Fibroblast of skin of abdomen (primary cell): ENCODE measurements at regions not wholly inside any gene's neighbourhood (a gene's known extent, or its start where the extent isn't known, plus 50 kb on each side); places are given as distances from the start of the nearest gene placed in this dataset.
"Not testable (repeated sequence)": the region's sequence is repeated elsewhere in the genome, so short reads cannot be mapped to it uniquely, and the experiment has no call there.

Experiments
- DNase-seq: peaks from one replicate; pipeline ENCODE4 v3.0.0-alpha.2; 2013

DNA sequence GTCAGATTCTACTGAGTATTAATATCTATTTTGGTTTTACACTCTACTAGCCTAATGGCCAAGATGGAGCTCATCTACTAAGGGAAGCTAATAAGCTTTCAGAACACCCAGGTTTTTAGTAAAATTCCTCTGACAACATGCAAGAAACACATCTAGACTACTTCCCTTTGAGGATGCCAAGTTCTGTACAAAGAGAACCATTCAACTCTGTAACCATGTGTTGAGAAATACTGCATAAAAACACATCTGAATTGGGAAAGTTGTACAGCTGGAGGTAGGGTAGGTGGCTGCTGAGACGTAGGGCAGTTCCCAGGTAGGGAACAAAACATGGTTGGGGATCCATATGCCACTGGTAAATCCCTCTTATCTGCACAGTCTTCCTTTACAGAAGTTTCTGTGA, 66.2 kb downstream of the SC5D start:
- no peak for DNase-seq

DNA sequence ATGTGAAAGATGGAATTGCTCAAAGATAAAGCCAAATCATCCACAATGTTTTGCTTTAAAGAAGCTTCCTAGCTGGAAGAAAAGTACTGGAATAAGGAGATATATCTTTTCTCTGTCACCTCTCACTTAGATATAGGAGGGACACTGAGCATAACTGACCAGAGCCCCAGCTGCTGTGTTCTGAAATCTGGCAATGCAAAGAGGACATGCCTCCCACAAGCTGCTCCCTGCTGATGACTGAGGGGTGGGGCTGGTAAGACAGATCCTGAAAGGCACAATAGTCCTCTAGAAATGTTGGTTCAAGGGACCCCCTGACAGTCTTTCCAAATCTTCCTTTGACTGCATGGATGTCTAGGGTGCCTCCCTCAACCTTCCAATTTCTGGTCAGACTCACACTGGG, 67.0 kb downstream of the SC5D start:
- DNase-seq: no peak

DNA sequence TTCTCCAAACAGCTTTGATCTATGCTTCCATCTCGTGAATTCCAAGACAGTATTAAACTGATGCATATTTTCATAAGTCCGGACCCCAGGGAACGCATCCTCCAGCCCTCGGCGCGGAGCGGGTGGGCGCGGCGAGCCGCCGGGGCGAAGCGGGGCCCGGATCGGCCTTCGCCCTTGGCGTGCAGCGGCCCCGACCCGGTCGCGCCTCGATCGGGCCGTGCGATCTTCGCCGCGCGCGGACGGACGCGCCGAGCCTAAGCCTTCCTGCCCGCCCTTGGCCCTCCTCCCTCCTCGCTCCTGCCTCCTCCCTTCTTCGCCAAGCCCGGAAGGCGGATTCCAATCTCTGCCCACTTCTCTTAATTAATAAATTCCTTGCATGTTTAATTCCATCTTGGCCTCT, 70.4 kb downstream of the SC5D start:
- DNase-seq: not testable (repeated sequence)

DNA sequence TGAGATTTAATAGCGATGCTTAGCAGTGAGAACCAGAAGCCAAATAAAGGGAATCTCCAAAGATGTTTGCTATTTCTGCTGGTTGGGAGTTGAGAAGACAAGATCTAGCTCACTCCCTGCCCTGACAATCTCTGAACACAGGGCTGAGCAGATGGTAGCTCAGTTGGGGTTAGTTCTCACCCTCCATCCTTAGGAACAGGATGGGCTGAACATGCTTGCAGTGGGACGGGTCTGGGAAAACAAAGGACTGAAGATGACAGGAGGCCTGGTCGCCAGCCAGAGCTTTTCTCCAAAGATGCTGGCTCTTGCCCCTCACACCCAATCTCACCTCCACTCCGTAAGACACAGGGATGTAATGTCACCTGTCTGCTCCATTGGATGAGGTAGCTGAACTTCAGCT, 72.7 kb downstream of the SC5D start:
- no peak for DNase-seq

DNA sequence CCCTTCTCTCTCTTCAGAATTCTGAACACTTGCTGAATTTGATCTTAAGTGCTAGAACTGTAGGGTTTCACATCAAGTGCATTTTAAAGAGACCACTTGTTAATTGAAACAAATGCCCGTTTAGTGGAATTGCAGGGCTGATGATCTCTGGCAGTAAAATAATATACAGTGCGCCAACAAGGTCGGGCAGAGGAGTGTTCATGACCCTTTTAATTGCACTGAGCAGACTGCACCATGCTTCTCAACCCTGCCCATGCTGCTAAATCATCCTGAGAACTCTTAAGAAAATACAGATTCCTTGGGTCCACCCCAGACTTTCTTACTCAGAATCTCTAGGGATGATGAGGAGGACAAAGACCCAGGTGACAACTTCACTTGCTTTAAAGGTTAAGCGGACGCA, 73.5 kb downstream of the SC5D start:
- no peak for DNase-seq

DNA sequence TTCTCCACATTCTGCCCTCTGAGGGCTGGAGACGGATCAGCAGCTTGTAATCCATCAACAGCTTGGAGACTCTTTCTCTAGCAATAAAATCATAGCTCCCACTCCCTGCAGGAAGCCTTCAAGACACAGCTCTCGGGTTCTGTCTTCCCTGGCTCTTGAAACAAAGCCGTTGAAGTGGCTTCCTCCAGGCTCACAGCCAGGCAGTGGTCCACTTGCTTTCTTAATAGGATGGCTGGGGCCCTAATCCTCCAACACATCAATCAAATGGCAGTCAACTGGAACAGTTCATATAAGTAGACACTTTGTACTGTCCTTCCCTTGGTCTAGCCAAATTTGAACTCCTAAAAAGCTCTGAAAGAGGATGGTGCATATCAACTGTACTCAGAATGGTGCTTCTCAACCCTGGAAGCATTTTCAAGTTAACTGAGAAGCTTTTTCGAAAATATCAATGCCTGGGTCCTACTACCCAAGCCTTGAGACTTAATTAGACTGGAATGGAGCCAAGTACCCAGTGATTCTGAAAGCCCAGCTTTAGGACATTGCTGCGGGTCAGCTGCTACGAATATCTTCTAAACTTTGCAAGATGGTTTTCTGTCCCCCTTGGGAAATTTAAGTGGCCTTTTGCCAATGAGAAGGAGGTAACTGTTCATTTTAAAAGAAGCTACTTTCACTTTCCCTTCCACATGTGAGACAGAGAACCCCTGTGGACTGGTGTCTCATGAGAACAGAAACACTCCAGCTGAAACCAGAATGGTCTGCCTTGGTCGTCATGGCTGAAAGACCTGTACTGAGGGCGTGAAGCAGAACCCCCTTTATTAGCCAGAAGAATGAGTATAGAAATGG, 74.7 kb downstream of the SC5D start:
- peak; percentile 22 for DNase-seq

DNA sequence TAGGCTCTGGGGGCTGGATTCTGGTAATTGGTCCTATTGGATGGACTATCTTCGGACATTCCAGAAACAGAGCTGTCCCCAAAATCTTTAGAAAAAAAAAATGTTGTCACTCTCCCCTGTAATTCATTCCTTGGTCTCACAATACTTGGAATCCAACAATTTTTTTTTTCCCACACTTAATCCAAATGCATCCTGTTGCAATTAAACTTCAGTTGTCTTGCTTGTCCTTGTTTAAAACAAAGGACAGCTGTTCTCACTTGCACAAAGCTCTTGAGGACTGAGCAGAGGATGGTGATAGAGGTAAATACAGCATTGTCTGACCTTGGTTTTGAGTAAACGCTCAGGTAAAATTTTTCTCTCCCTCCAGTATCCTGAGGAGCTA, 75.3 kb downstream of the SC5D start:
- DNase-seq: no peak

DNA sequence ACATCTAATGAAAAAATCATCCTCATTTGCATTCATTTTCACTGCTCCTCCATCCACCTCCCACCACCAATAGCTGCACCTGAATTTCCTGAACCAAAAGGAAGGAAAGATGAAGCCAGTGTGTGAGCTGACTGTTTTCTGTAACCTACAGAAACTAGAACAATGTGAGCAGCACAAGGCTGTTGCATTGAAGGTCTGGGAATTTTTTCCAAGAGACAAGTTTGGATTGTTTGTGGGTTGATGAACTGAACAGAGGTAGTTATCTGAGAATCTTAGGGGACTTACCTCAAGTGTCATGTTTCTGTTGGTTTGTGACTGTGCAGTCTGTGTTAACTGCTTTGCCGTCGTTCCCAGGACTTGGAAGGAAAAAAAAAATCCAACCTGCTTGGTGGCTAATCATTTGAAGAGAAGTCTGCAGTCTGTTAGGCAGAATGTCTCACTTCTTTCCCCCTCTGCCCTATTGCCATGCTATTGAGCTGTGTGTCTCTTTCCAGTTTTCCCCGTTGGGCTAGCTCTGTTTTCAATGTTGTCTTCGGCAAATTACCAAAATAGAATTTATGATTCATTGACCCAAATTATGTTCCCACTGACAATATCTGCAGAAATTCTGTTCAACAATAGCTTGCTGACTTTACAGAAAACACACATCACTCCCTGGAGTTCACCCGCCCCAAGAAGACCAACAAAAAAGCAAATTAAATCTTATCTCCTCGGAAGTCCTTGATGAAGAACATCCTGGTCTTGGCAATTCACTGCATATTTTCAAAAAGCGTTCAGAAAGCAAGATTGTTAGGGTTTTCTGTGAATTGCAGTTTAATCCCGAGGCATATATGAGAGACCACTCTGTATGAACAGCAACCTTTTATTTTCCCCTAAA, 76.0 kb downstream of the SC5D start:
- DNase-seq: no peak

DNA sequence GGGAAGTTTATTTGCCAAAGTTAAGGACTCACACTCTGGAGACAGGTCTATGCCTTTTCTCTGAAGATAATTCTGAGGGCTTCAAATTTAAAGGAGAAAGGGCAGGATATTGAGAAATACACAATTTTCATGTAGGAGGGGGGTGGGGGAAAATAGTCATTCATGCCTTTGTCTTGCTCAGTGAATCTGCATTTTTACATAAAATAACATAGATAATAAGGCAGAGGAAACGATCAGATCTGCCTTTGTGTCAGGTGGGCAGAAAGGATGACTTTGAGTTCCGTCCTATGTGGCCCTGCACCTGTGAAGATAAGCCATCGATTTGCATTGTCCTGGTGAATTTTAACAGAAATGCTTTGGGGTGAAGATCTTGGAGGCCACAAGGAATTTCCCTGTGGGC, 76.8 kb downstream of the SC5D start:
- no peak for DNase-seq

DNA sequence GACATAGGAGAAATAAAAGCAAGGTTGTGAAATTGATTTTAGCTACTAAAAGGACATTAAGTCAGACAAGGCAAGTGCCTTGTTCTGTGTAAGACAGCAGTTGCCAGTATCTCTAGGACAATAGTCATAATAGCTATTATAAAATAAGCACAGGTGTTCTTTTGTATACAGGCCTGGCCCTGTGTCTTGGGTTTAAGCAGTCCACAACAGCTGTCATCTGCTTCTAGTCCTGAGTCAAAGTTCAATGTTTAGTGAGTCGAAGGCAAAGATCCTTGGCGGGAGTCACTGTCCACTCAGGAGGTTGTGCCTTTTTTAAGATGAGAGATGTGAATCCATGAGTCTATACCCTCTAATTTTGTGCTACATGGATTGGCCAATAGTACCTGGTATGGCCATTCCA, 79.5 kb downstream of the SC5D start:
- no peak for DNase-seq

DNA sequence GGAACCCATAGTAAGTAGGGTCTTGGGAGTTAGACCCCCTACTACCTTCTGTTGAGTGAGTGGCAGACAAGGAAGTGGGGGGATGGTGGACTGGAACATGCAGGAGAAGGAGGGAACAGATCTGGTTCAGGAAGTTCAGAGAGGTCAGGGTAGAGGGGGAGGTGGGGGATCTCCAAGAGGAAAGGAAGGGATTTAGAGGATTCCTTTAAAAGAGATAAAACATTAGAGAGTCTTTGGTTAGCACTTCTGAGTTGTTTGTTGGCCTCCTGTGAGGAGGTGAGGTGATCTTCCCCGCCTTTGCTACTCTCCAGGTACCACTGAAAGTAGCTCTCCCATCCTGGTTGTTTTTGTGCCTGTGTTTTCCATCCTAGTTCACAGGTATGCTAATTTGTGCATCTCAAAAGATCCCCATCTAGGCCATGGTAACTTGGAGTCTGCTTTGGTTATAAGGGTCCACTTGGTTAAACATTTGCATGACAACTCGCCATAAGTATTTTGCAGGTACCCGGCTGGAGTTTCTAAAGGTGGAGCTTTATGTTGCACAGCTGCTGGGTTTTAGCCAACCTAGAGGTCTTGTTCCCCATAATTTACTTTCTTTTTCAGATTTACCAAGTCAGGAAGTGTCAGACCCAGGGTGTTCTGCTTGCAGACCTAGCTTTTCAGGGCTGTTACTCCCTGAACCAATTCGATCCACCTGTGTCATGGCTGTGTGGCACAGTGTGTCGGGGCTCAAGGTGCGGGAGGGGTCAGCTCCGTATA, 79.3 kb upstream of the SORL1 start:
- DNase-seq: no peak

DNA sequence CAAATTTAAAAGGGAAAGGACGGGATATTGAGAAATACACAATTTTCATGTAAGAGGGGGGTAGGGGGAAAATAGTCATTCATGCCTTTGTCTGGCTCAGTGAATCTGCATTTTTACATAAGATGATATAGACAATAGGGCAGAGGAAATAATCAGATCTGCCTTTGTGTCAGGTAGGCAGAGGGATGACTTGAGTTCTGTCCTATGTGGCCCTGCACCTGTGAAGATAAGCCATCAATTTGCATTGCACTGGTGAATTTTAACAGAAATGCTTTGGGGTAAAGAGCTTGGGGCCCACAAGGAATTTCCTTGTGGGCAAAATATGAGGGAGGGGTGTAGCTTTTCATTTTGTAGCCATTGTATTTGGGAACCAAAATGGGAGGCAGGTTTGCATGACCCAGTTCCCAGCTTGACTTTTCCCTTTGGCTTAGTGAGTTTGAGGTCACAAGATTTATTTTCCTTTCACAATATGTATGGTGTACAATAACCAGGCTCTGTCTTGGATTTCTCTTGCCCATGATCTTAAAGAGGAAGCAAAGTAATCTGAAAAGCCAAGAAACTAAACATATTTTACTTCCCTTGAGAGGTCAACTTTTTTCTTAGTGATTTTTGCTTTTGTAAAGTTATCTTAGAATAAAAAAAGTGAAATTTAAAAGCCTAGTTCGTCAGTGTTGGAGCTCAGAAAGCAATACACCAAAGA, 77.7 kb upstream of the SORL1 start:
- DNase-seq: no peak

DNA sequence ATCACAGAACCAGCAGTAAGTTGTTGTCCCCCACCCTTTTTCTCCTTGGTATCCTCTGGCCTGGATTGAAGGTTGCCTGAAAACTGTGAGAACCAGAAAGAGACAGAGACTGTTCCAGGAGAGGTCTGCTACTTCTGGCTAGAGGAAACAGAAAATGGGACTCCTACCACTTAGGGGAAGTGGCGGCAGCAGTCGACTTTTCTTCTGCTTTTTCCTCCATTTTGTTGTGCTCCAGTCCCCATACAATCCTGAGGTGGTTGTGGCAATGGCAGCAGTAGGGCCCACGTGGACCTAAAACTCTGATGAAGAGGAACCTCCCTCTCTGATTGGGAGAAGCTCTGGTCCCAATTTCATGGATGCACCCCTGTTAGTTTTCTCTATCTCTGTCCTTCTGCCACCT, 76.0 kb upstream of the SORL1 start:
- DNase-seq: no peak

DNA sequence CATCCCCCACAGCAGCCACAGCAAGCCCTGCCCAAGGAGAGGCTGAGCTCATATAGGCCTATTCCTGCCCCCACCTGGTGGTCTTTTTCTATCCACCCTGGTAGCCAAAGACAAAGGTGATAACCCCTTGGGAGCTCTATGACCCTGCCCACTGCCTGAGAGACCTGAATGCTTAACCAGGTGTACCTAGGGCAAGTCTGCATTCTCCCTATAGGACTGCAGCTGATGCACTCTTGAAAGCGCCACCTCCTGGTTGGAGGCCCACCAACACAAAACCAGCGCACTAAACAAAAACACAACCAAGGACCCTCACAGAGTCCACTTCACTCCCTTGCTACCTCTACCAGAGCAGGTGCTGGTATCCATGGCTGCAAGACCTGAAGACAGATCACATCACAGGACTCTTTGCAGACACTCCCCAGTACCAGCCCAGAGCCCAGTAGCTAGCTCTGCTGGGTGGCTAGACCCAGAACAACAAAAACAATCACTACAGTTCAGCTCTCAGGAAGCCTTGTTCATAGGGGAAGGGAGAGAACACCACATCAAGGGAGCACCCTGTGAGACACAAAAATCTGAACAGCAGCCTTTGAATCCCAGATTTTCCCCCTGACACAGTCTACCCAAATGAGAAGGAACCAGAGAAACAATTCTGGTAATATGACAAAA, 72.8 kb upstream of the SORL1 start:
- not testable (repeated sequence) for DNase-seq

DNA sequence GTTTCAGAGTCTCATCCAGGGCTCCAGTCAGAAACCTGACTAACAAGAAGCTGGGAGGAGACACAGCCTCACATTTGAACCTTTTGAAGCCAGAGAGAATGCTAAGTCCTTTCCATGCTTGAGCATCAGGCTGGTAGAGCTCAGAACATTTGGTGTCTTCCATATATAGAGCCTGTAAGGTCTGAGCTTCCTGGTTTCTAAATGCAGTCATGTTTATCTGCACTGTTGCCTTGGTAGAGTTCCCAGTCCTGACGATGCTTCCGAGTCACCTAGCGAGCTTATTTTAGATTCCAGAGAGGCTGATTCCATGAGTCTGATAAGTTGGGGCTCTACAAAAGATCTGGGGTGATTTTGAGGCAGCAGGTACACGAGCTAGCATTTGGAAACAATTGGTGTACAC, 68.4 kb upstream of the SORL1 start:
- DNase-seq: no peak

DNA sequence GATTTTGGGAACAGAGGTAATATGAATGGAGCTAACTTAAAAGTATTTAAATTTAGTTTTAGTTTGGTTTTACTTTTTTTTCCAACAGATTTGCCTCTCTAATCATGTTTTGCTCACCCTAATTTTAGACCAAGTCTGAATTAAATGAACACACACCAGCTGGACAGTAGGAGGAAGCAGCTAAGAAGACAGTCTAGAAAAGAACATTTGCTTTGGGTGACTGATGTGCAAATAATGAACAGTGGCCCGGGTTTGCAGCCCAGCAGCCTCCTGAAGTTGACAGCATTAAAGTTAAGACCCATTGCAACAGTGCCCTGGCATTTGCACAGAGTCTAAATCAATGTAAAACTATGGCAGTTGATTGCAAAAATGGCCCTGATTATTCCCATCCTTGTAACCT, 66.4 kb upstream of the SORL1 start:
- no peak for DNase-seq
